ENCODE measurements at regions not wholly inside any gene's neighbourhood (a gene's known extent, or its start where the extent isn't known, plus 50 kb on each side); places are given as distances from the start of the nearest gene placed in this dataset.

DNA sequence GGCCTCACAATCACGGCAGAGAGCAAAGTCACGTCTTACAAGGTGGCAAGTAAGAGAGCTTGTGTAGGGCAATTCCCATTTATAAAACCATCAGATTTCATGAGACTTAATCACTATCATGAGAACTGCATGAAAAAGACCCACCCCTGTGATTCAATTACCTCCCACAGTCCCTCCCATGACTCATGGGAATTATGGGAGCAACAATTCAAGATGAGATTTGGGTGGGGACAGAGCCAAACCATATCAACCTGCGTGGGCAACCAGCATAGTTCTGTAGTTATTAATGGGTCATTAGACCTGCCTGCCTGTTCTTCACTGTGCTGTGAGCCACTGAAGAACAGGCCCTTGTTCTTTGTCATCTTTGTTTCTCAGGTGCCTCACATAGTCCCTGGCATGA lies 593.7 kb upstream of the BOD1L1 start:
- H3K56ac ChIP-seq (replicated peaks; ENCODE audit: insufficient read length, low read depth, low read length) = no peak overlapping the region
- H3K36me3 ChIP-seq (ENCODE audit: control insufficient read depth in 2 of 4, insufficient read depth in 4 of 4, low read length in 3 of 4) = no peaks in the 10 kb centered on the region; a peak in 1 of 8 replicates
- H3K79me1 ChIP-seq (ENCODE audit: low read depth, low read length) = no peaks in the 10 kb centered on the region
- no peak overlapping the region for H4K8ac ChIP-seq (ENCODE audit: extremely low read depth, insufficient read depth, low read length)
- no peak overlapping the region for H3K4me3 ChIP-seq (ENCODE audit: extremely low read depth in 1 of 4, insufficient read depth in 2 of 4, low read depth in 3 of 4, low read length in 4 of 4)
- H3K27ac ChIP-seq (ENCODE audit: low read depth, low read length) = no peak overlapping the region
- WGBS, 2 experiments (ENCODE audit: extremely low coverage in 1 of 2, insufficient coverage in 1 of 2, insufficient read length in 1 of 2, insufficient replicate concordance in 2 of 2, low coverage in 1 of 2, low lambda C conversion rate in 2 of 2, missing lambda C conversion rate in 1 of 2) = 95% methylated on average over 3 of the region's 3 CpGs; no CpG with 5 or more reads in 1 of the 2 experiments
- H3K4ac ChIP-seq (replicated peaks; ENCODE audit: insufficient read length, low read depth, low read length) = no peak overlapping the region
- H4K20me1 ChIP-seq (replicated peaks in 1 of 2; ENCODE audit: control insufficient read depth in 1 of 2, insufficient read depth in 2 of 2, low read length in 2 of 2) = no peaks in the 10 kb centered on the region
- ChIA-PET POLR2A (ENCODE audit: partially characterized antibody) (no interaction called here), CTCF (ENCODE audit: partially characterized antibody) (no interaction called here)
- H3K18ac ChIP-seq (ENCODE audit: extremely low read depth, low read length) = no peak overlapping the region
- no peak for TF ChIP-seq CTBP2 (IDR thresholded peaks at IDR 0.05; ENCODE audit: borderline replicate concordance, insufficient read depth, insufficient read length, low read length)
- no peak for TF ChIP-seq GABPA (IDR thresholded peaks at IDR 0.05; ENCODE audit: borderline replicate concordance, insufficient read depth, low read length)
- peaks cover 0 to under 1% (median 0%) of the 10 kb centered on the region in 4 experiments; a peak in 1 of 7 replicates for H3K4me1 ChIP-seq (replicated peaks in 1 of 4; ENCODE audit: control insufficient read depth in 3 of 4, insufficient read depth in 4 of 4, low read length in 3 of 4)
- no peak overlapping the region for H2BK20ac ChIP-seq (ENCODE audit: low read length)
- FAIRE-seq (no peak), DNase-seq (ENCODE audit: low read depth in 1 of 2, low spot score in 2 of 2) (no peak)
- no peaks in the 10 kb centered on the region for H3K79me2 ChIP-seq (ENCODE audit: control insufficient read depth in 1 of 2, insufficient read depth in 2 of 2, low read length in 2 of 2)
- H3K9ac ChIP-seq (replicated peaks in 1 of 4; ENCODE audit: extremely low read depth in 1 of 4, low read depth in 3 of 4, low read length in 3 of 4) = no peak overlapping the region
- H2AFZ ChIP-seq (ENCODE audit: low read length) = no peak overlapping the region
- no peak overlapping the region for H2BK12ac ChIP-seq (ENCODE audit: low read depth, low read length)
- no peak overlapping the region for H3K4me2 ChIP-seq (ENCODE audit: insufficient read depth in 1 of 2, low read depth in 2 of 2, low read length in 2 of 2)
- H3K9me3 ChIP-seq (ENCODE audit: insufficient read depth in 2 of 2, low read depth in 1 of 2, low read length in 1 of 2) = no peaks in the 10 kb centered on the region
- H3K23ac ChIP-seq (ENCODE audit: insufficient read length) = no peak overlapping the region
- H3K14ac ChIP-seq (ENCODE audit: insufficient read length) = no peak overlapping the region
- no peak overlapping the region for H2BK5ac ChIP-seq (ENCODE audit: low read depth, low read length)
- no peaks in the 10 kb centered on the region for H3K23me2 ChIP-seq (ENCODE audit: low read depth, low read length)
- H4K5ac ChIP-seq (ENCODE audit: insufficient read length, low read depth, low read length) = no peak overlapping the region
- no peak overlapping the region for H2AK5ac ChIP-seq (ENCODE audit: low read depth, low read length)
- no peak overlapping the region for H2BK120ac ChIP-seq (replicated peaks; ENCODE audit: low read depth, low read length)
- no peak overlapping the region for H2BK15ac ChIP-seq (ENCODE audit: low read length)
- no peak overlapping the region for H4K91ac ChIP-seq (replicated peaks; ENCODE audit: insufficient read length, low read length)
- no peaks in the 10 kb centered on the region; a peak in 1 of 7 replicates for H3K27me3 ChIP-seq (replicated peaks in 1 of 4; ENCODE audit: control insufficient read depth in 3 of 4, extremely low read depth in 1 of 4, insufficient read depth in 3 of 4, low read length in 3 of 4)

Measured in H1 (cell line).